ENCODE measurements at regions not wholly inside any gene's neighbourhood (a gene's known extent, or its start where the extent isn't known, plus 50 kb on each side); places are given as distances from the start of the nearest gene placed in this dataset.
"Not testable (repeated sequence)": the region's sequence is repeated elsewhere in the genome, so short reads cannot be mapped to it uniquely, and the experiment has no call there.

GRCh38 chr5:50501491-50502228, 60.6 kb upstream of the EMB start:
- dilution Hi-C loops (cut with MboI; ENCODE audit: extremely low pct_ligation_motif_present, low sequenced_read_pairs) (no loop called here), intact Hi-C loops (cut with micrococcal nuclease) (no loop called here)
- Histone ChIP-seq H3K9ac (replicated peaks; ENCODE audit: extremely low read depth, insufficient read depth, low read length) (no peak overlapping the region), H4K20me1 (replicated peaks; ENCODE audit: control insufficient read depth, extremely low read depth, insufficient read depth, low read length) (no peaks in the 10 kb centered on the region), H3K27ac (ENCODE audit: insufficient read depth, low read depth, low read length) (no peak overlapping the region), H3K27me3 (ENCODE audit: control insufficient read depth in 2 of 2, insufficient read depth in 2 of 2, low read length in 2 of 2) (no peaks in the 10 kb centered on the region), H3K9me3 (replicated peaks; ENCODE audit: control insufficient read depth, insufficient read depth, low read length) (no peaks in the 10 kb centered on the region), H3K4me2 (ENCODE audit: insufficient read depth, low read length) (no peak overlapping the region), H3K79me2 (ENCODE audit: control insufficient read depth, insufficient read depth, low read length) (no peaks in the 10 kb centered on the region), H3K4me3 (replicated peaks in 1 of 3; ENCODE audit: insufficient read depth in 1 of 3, low read depth in 1 of 3, low read length in 3 of 3) (no peak overlapping the region), H3K9me1 (replicated peaks; ENCODE audit: control insufficient read depth, extremely low read depth, insufficient read depth, low read length) (no peaks in the 10 kb centered on the region), H2AFZ (ENCODE audit: low read depth, low read length) (no peak overlapping the region), H3K4me1 (ENCODE audit: control insufficient read depth, extremely low read depth, insufficient read depth, low read length) (no peaks in the 10 kb centered on the region), H3K36me3 (ENCODE audit: control insufficient read depth in 2 of 2, extremely low read depth in 1 of 2, insufficient read depth in 2 of 2, low read length in 2 of 2) (no peaks in the 10 kb centered on the region)
- POLR2A ChIA-PET: no interaction called here
- FAIRE-seq (no peak), DNase-seq (ENCODE audit: low read depth, low spot score) (no peak)
- BruUV-seq (replicated peaks): no TSS peak
- TF ChIP-seq, protein P1, sequence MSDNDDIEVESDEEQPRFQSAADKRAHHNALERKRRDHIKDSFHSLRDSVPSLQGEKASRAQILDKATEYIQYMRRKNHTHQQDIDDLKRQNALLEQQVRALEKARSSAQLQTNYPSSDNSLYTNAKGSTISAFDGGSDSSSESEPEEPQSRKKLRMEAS (IDR thresholded peaks at IDR 0.05; ENCODE audit: insufficient read depth, insufficient read length): no peak
- TF ChIP-seq JUN (IDR thresholded peaks at IDR 0.05; ENCODE audit: borderline replicate concordance, insufficient read depth, insufficient read length, low read depth) (no peak), MYC (IDR thresholded peaks at IDR 0.05; ENCODE audit: low read depth, low read length) (no peak), CTCF (IDR thresholded peaks at IDR 0.05; ENCODE audit: extremely low read depth in 1 of 2, insufficient read depth in 1 of 2, low read depth in 1 of 2, low read length in 2 of 2) (no peak), EZH2 (IDR thresholded peaks at IDR 0.05; ENCODE audit: borderline replicate concordance, low read depth, low read length, severe bottlenecking) (no peak), POLR2AphosphoS5 (IDR thresholded peaks at IDR 0.05; ENCODE audit: insufficient read depth, low read depth, low read length) (no peak), POLR2A (IDR thresholded peaks at IDR 0.05; ENCODE audit: low read depth, low read length) (no peak), FOS (IDR thresholded peaks at IDR 0.05; ENCODE audit: borderline replicate concordance, insufficient read depth, low read length) (no peak)
- CTCF ChIA-PET: no interaction called here

DNA sequence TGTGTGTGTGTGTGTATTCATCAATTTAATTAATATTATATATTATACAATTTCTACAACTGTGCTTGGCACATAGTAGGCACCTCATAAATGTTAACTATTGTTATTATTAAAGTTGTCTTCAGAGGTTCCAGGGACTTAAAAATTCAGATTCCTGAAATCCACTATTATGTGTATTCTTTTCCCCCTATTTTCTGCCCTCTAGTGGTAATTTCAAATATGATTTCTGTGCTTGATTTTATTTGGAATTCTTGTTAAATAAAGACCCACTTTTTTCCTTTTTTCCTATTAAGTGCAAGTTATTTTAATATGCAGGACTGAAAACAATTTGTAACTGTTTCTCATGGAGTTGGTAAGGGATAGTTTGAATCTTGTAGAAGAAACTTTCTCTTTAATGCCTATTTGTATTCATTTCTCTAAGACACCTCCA, 72.0 kb upstream of the EMB start:
- H3K4me1 ChIP-seq (ENCODE audit: control insufficient read depth, extremely low read depth, insufficient read depth, low read length); intact Hi-C loops (cut with micrococcal nuclease); H4K20me1 ChIP-seq (replicated peaks; ENCODE audit: control insufficient read depth, extremely low read depth, insufficient read depth, low read length); H3K9me1 ChIP-seq (replicated peaks; ENCODE audit: control insufficient read depth, extremely low read depth, insufficient read depth, low read length); H2AFZ ChIP-seq (ENCODE audit: low read depth, low read length); BruUV-seq (replicated peaks); H3K4me3 ChIP-seq (replicated peaks in 1 of 3; ENCODE audit: insufficient read depth in 1 of 3, low read depth in 1 of 3, low read length in 3 of 3); POLR2A ChIA-PET; H3K27ac ChIP-seq (ENCODE audit: insufficient read depth, low read depth, low read length); H3K4me2 ChIP-seq (ENCODE audit: insufficient read depth, low read length); H3K9ac ChIP-seq (replicated peaks; ENCODE audit: extremely low read depth, insufficient read depth, low read length); H3K79me2 ChIP-seq (ENCODE audit: control insufficient read depth, insufficient read depth, low read length); dilution Hi-C loops (cut with MboI; ENCODE audit: extremely low pct_ligation_motif_present, low sequenced_read_pairs); H3K9me3 ChIP-seq (replicated peaks; ENCODE audit: control insufficient read depth, insufficient read depth, low read length); H3K27me3 ChIP-seq (ENCODE audit: control insufficient read depth in 2 of 2, insufficient read depth in 2 of 2, low read length in 2 of 2); DNase-seq (ENCODE audit: low read depth, low spot score); CTCF ChIA-PET; FAIRE-seq; H3K36me3 ChIP-seq (ENCODE audit: control insufficient read depth in 2 of 2, extremely low read depth in 1 of 2, insufficient read depth in 2 of 2, low read length in 2 of 2): not testable (repeated sequence)

DNA sequence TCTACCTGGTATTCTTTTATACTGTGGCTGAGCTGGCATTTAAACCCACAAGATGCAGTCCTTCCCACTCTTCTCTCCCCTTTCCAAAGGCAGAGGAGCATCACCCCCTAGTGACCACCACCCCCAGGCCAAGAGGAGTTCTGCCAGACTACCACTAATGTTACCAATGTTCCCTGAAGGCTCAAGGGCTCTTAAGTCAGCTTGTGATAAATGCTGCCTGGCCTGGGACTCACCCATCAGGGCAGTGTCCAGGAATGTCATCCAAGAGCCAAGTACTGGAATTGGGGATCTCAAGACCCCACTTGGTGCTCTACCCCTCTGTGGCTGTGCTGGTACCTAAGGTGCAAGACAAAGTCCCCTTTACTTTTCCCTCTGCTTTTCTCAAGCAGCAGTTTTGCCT, 80.0 kb upstream of the EMB start:
- H3K27ac ChIP-seq (ENCODE audit: insufficient read depth, low read depth, low read length); H3K79me2 ChIP-seq (ENCODE audit: control insufficient read depth, insufficient read depth, low read length); H3K4me3 ChIP-seq (replicated peaks in 1 of 3; ENCODE audit: insufficient read depth in 1 of 3, low read depth in 1 of 3, low read length in 3 of 3); H3K36me3 ChIP-seq (ENCODE audit: control insufficient read depth in 2 of 2, extremely low read depth in 1 of 2, insufficient read depth in 2 of 2, low read length in 2 of 2); FAIRE-seq; H2AFZ ChIP-seq (ENCODE audit: low read depth, low read length); H3K9me3 ChIP-seq (replicated peaks; ENCODE audit: control insufficient read depth, insufficient read depth, low read length); BruUV-seq (replicated peaks); DNase-seq (ENCODE audit: low read depth, low spot score); dilution Hi-C loops (cut with MboI; ENCODE audit: extremely low pct_ligation_motif_present, low sequenced_read_pairs); H4K20me1 ChIP-seq (replicated peaks; ENCODE audit: control insufficient read depth, extremely low read depth, insufficient read depth, low read length); H3K4me2 ChIP-seq (ENCODE audit: insufficient read depth, low read length); H3K9me1 ChIP-seq (replicated peaks; ENCODE audit: control insufficient read depth, extremely low read depth, insufficient read depth, low read length); H3K27me3 ChIP-seq (ENCODE audit: control insufficient read depth in 2 of 2, insufficient read depth in 2 of 2, low read length in 2 of 2); H3K4me1 ChIP-seq (ENCODE audit: control insufficient read depth, extremely low read depth, insufficient read depth, low read length); intact Hi-C loops (cut with micrococcal nuclease); POLR2A ChIA-PET; CTCF ChIA-PET; H3K9ac ChIP-seq (replicated peaks; ENCODE audit: extremely low read depth, insufficient read depth, low read length): not testable (repeated sequence)

Measured in endothelial cell of umbilical vein (primary cell).